ENCODE measurements at regions not wholly inside any gene's neighbourhood (a gene's known extent, or its start where the extent isn't known, plus 50 kb on each side); places are given as distances from the start of the nearest gene placed in this dataset.

DNA sequence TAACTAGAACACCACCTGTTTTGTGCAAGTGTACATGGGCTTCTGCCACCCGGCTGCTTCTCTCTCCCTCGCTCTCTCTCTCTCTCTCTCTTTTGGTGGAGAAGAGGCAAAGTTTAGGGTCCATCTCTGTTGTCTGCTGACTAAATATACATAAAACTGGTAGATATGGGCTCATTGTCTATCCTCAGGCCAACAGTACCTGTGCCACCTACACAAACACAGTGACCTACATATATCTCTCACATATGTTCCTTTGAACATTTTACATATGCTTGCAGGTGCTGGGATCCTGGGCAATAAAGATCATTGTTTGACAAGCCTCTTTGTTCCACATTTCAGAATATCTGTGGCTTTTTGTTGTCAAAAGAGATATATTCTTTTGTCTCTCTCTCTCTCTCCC lies 256.3 kb upstream of the KCNH8 start:
- H2AFZ ChIP-seq (ENCODE audit: low read length), result no peak overlapping the region
- no peak overlapping the region for H3K27ac ChIP-seq (replicated peaks; ENCODE audit: low read length)
- H2AK5ac ChIP-seq (ENCODE audit: low read depth, low read length), result no peak overlapping the region
- no peak overlapping the region for H3K4me3 ChIP-seq (ENCODE audit: low read length in 2 of 2)
- no peak overlapping the region for H3K4me2 ChIP-seq (ENCODE audit: insufficient read depth, low read length, poor library complexity, severe bottlenecking)
- H2BK12ac ChIP-seq (ENCODE audit: low read length), result no peak overlapping the region
- H3K4me1 ChIP-seq (ENCODE audit: control insufficient read depth in 2 of 2, insufficient read depth in 1 of 2, low read depth in 1 of 2, low read length in 2 of 2), result no peaks in the 10 kb centered on the region
- H4K8ac ChIP-seq (ENCODE audit: low read depth, low read length), result no peak overlapping the region
- no CpG with 5 or more reads among the region's 2 CpGs for WGBS, 2 donors (ENCODE audit: extremely low coverage in 2 of 2, insufficient read length in 2 of 2, insufficient replicate concordance in 1 of 2)
- no peak overlapping the region for H2BK120ac ChIP-seq (ENCODE audit: low read depth, low read length)
- DNase-seq (ENCODE audit: low spot score), result no peak
- H2BK15ac ChIP-seq (ENCODE audit: low read length), result no peak overlapping the region
- no peaks in the 10 kb centered on the region for H3K9me3 ChIP-seq (replicated peaks in 1 of 2; ENCODE audit: control insufficient read depth in 2 of 2, insufficient read depth in 1 of 2, low read depth in 1 of 2, low read length in 2 of 2)
- no peak overlapping the region for H2BK5ac ChIP-seq (ENCODE audit: low read length)
- H3K9ac ChIP-seq (ENCODE audit: low read depth, low read length, poor library complexity), result no peak overlapping the region
- no peak overlapping the region for H4K91ac ChIP-seq (ENCODE audit: low read depth, low read length, poor library complexity)
- H3K27me3 ChIP-seq (ENCODE audit: control insufficient read depth in 3 of 3, insufficient read depth in 3 of 3, low read depth in 1 of 3, low read length in 3 of 3), result no peaks in the 10 kb centered on the region
- no peaks in the 10 kb centered on the region for H3K79me1 ChIP-seq (ENCODE audit: low read depth, low read length)
- no peak overlapping the region for H3K18ac ChIP-seq (ENCODE audit: low read length)
- H3K23ac ChIP-seq (ENCODE audit: low read depth, low read length, poor library complexity), result no peak overlapping the region
- no peak overlapping the region for H3K4ac ChIP-seq (ENCODE audit: low read length)
- no peaks in the 10 kb centered on the region for H3K36me3 ChIP-seq (replicated peaks in 1 of 2; ENCODE audit: control insufficient read depth in 2 of 2, insufficient read depth in 2 of 2, low read length in 2 of 2)
- no peak overlapping the region for H3K14ac ChIP-seq (ENCODE audit: low read length)

- no peak overlapping the region for H2BK15ac ChIP-seq (ENCODE audit: low read length)
- no peak overlapping the region for H2AFZ ChIP-seq (ENCODE audit: low read length)
- no peak overlapping the region for H3K4ac ChIP-seq (ENCODE audit: low read length)
- H3K79me1 ChIP-seq (ENCODE audit: low read depth, low read length), result no peaks in the 10 kb centered on the region
- no peak overlapping the region for H3K14ac ChIP-seq (ENCODE audit: low read length)
- no peak overlapping the region for H3K18ac ChIP-seq (ENCODE audit: low read length)
- no peak overlapping the region for H3K23ac ChIP-seq (ENCODE audit: low read depth, low read length, poor library complexity)
- no peaks in the 10 kb centered on the region for H3K36me3 ChIP-seq (replicated peaks in 1 of 2; ENCODE audit: control insufficient read depth in 2 of 2, insufficient read depth in 2 of 2, low read length in 2 of 2)
- H2BK12ac ChIP-seq (ENCODE audit: low read length), result no peak overlapping the region
- H2BK5ac ChIP-seq (ENCODE audit: low read length), result no peak overlapping the region
- DNase-seq (ENCODE audit: low spot score), result no peak
- no peaks in the 10 kb centered on the region for H3K4me1 ChIP-seq (ENCODE audit: control insufficient read depth in 2 of 2, insufficient read depth in 1 of 2, low read depth in 1 of 2, low read length in 2 of 2)
- H2BK120ac ChIP-seq (ENCODE audit: low read depth, low read length), result no peak overlapping the region
- WGBS, 2 donors (ENCODE audit: extremely low coverage in 2 of 2, insufficient read length in 2 of 2, insufficient replicate concordance in 1 of 2), result no CpG with 5 or more reads among the region's 6 CpGs
- H3K27ac ChIP-seq (replicated peaks; ENCODE audit: low read length), result no peak overlapping the region
- H3K4me2 ChIP-seq (ENCODE audit: insufficient read depth, low read length, poor library complexity, severe bottlenecking), result no peak overlapping the region
- H3K9ac ChIP-seq (ENCODE audit: low read depth, low read length, poor library complexity), result no peak overlapping the region
- H4K8ac ChIP-seq (ENCODE audit: low read depth, low read length), result no peak overlapping the region
- no peaks in the 10 kb centered on the region for H3K27me3 ChIP-seq (ENCODE audit: control insufficient read depth in 3 of 3, insufficient read depth in 3 of 3, low read depth in 1 of 3, low read length in 3 of 3)
- H4K91ac ChIP-seq (ENCODE audit: low read depth, low read length, poor library complexity), result no peak overlapping the region
- H2AK5ac ChIP-seq (ENCODE audit: low read depth, low read length), result no peak overlapping the region
- no peak overlapping the region for H3K4me3 ChIP-seq (ENCODE audit: low read length in 2 of 2)
- no peaks in the 10 kb centered on the region for H3K9me3 ChIP-seq (replicated peaks in 1 of 2; ENCODE audit: control insufficient read depth in 2 of 2, insufficient read depth in 1 of 2, low read depth in 1 of 2, low read length in 2 of 2)
These were observed 256.7 kb upstream of the KCNH8 start for GRCh38 chr3:18891641-18892040.

- H3K4me1 ChIP-seq (ENCODE audit: control insufficient read depth in 2 of 2, insufficient read depth in 1 of 2, low read depth in 1 of 2, low read length in 2 of 2), result no peaks in the 10 kb centered on the region
- no peak overlapping the region for H4K91ac ChIP-seq (ENCODE audit: low read depth, low read length, poor library complexity)
- H3K9me3 ChIP-seq (replicated peaks in 1 of 2; ENCODE audit: control insufficient read depth in 2 of 2, insufficient read depth in 1 of 2, low read depth in 1 of 2, low read length in 2 of 2), result no peaks in the 10 kb centered on the region
- no peak overlapping the region for H2AFZ ChIP-seq (ENCODE audit: low read length)
- WGBS, 2 donors (ENCODE audit: extremely low coverage in 2 of 2, insufficient read length in 2 of 2, insufficient replicate concordance in 1 of 2), result no CpG with 5 or more reads among the region's 3 CpGs
- H3K79me1 ChIP-seq (ENCODE audit: low read depth, low read length), result no peaks in the 10 kb centered on the region
- H3K4ac ChIP-seq (ENCODE audit: low read length), result no peak overlapping the region
- no peak overlapping the region for H2BK12ac ChIP-seq (ENCODE audit: low read length)
- no peaks in the 10 kb centered on the region for H3K27me3 ChIP-seq (ENCODE audit: control insufficient read depth in 3 of 3, insufficient read depth in 3 of 3, low read depth in 1 of 3, low read length in 3 of 3)
- H2BK15ac ChIP-seq (ENCODE audit: low read length), result no peak overlapping the region
- no peak overlapping the region for H3K14ac ChIP-seq (ENCODE audit: low read length)
- H2BK5ac ChIP-seq (ENCODE audit: low read length), result no peak overlapping the region
- no peak overlapping the region for H4K8ac ChIP-seq (ENCODE audit: low read depth, low read length)
- no peak overlapping the region for H3K9ac ChIP-seq (ENCODE audit: low read depth, low read length, poor library complexity)
- no peak overlapping the region for H3K4me3 ChIP-seq (ENCODE audit: low read length in 2 of 2)
- H3K36me3 ChIP-seq (replicated peaks in 1 of 2; ENCODE audit: control insufficient read depth in 2 of 2, insufficient read depth in 2 of 2, low read length in 2 of 2), result no peaks in the 10 kb centered on the region
- no peak for DNase-seq (ENCODE audit: low spot score)
- no peak overlapping the region for H3K18ac ChIP-seq (ENCODE audit: low read length)
- H3K23ac ChIP-seq (ENCODE audit: low read depth, low read length, poor library complexity), result no peak overlapping the region
- no peak overlapping the region for H3K4me2 ChIP-seq (ENCODE audit: insufficient read depth, low read length, poor library complexity, severe bottlenecking)
- H3K27ac ChIP-seq (replicated peaks; ENCODE audit: low read length), result no peak overlapping the region
- H2AK5ac ChIP-seq (ENCODE audit: low read depth, low read length), result no peak overlapping the region
- no peak overlapping the region for H2BK120ac ChIP-seq (ENCODE audit: low read depth, low read length)
These were observed 257.9 kb upstream of the KCNH8 start for GRCh38 chr3:18890449-18890848.

DNA sequence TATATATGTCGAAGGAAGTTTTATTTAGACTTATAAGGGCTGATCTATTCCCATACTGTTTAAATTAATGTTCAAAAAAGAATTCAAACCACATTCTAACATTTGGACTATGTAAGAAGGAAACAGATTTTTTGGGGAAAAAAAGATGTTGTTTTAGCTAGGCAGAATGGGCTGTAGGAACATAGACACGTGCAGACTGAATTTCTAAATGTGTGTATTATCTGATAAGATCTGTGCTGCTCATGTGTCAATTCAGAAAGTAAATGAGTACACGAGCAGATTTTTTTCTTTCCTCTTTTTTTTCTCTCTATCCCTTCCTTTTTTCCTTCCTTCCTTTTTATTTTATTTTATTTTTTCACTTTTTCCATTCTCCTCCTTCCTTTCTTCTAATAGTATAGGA lies 259.5 kb upstream of the KCNH8 start:
- Histone ChIP-seq H3K4ac (ENCODE audit: low read length) (no peak overlapping the region), H3K18ac (ENCODE audit: low read length) (no peak overlapping the region), H3K14ac (ENCODE audit: low read length) (no peak overlapping the region), H3K36me3 (replicated peaks in 1 of 2; ENCODE audit: control insufficient read depth in 2 of 2, insufficient read depth in 2 of 2, low read length in 2 of 2) (no peaks in the 10 kb centered on the region), H3K4me2 (ENCODE audit: insufficient read depth, low read length, poor library complexity, severe bottlenecking) (no peak overlapping the region), H2BK5ac (ENCODE audit: low read length) (no peak overlapping the region), H2BK15ac (ENCODE audit: low read length) (no peak overlapping the region), H3K4me3 (ENCODE audit: low read length in 2 of 2) (no peak overlapping the region), H3K79me1 (ENCODE audit: low read depth, low read length) (no peaks in the 10 kb centered on the region), H3K27ac (replicated peaks; ENCODE audit: low read length) (no peak overlapping the region), H3K9me3 (replicated peaks in 1 of 2; ENCODE audit: control insufficient read depth in 2 of 2, insufficient read depth in 1 of 2, low read depth in 1 of 2, low read length in 2 of 2) (no peaks in the 10 kb centered on the region), H2AFZ (ENCODE audit: low read length) (no peak overlapping the region), H2BK12ac (ENCODE audit: low read length) (no peak overlapping the region), H3K23ac (ENCODE audit: low read depth, low read length, poor library complexity) (no peak overlapping the region), H3K27me3 (ENCODE audit: control insufficient read depth in 3 of 3, insufficient read depth in 3 of 3, low read depth in 1 of 3, low read length in 3 of 3) (no peaks in the 10 kb centered on the region), H2AK5ac (ENCODE audit: low read depth, low read length) (no peak overlapping the region), H4K8ac (ENCODE audit: low read depth, low read length) (no peak overlapping the region), H3K4me1 (ENCODE audit: control insufficient read depth in 2 of 2, insufficient read depth in 1 of 2, low read depth in 1 of 2, low read length in 2 of 2) (no peaks in the 10 kb centered on the region), H2BK120ac (ENCODE audit: low read depth, low read length) (no peak overlapping the region), H4K91ac (ENCODE audit: low read depth, low read length, poor library complexity) (no peak overlapping the region), H3K9ac (ENCODE audit: low read depth, low read length, poor library complexity) (no peak overlapping the region)
- WGBS, 2 donors (ENCODE audit: extremely low coverage in 2 of 2, insufficient read length in 2 of 2, insufficient replicate concordance in 1 of 2), result no CpG with 5 or more reads among the region's 3 CpGs
- no peak for DNase-seq (ENCODE audit: low spot score)

Data from neuronal stem cell (in vitro differentiated cells).